ENCODE measurements at regions not wholly inside any gene's neighbourhood (a gene's known extent, or its start where the extent isn't known, plus 50 kb on each side); places are given as distances from the start of the nearest gene placed in this dataset.

- TF ChIP-seq, protein P1, sequence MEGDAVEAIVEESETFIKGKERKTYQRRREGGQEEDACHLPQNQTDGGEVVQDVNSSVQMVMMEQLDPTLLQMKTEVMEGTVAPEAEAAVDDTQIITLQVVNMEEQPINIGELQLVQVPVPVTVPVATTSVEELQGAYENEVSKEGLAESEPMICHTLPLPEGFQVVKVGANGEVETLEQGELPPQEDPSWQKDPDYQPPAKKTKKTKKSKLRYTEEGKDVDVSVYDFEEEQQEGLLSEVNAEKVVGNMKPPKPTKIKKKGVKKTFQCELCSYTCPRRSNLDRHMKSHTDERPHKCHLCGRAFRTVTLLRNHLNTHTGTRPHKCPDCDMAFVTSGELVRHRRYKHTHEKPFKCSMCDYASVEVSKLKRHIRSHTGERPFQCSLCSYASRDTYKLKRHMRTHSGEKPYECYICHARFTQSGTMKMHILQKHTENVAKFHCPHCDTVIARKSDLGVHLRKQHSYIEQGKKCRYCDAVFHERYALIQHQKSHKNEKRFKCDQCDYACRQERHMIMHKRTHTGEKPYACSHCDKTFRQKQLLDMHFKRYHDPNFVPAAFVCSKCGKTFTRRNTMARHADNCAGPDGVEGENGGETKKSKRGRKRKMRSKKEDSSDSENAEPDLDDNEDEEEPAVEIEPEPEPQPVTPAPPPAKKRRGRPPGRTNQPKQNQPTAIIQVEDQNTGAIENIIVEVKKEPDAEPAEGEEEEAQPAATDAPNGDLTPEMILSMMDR (conservative IDR thresholded peaks at IDR 0.05; ENCODE audit: low read depth in 2 of 2): no peak
- TF ChIP-seq EZH2phosphoT487 (IDR thresholded peaks at IDR 0.05; ENCODE audit: unreplicated experiment) (no peak), POLR2AphosphoS5 (IDR thresholded peaks at IDR 0.05; ENCODE audit: low read depth) (no peak), EZH2 (IDR thresholded peaks at IDR 0.05; ENCODE audit: low read depth, unreplicated experiment) (no peak), JUNB (IDR thresholded peaks at IDR 0.05; ENCODE audit: unreplicated experiment) (no peak), CREB1 (CRISPR knock-in tag; IDR thresholded peaks at IDR 0.05; ENCODE audit: low read depth) (no peak), NANOG (IDR thresholded peaks at IDR 0.05; ENCODE audit: borderline replicate concordance) (no peak), ZNF114 (CRISPR knock-in tag; IDR thresholded peaks at IDR 0.05) (no peak), ZNF331 (CRISPR knock-in tag; IDR thresholded peaks at IDR 0.05; ENCODE audit: low read depth) (no peak), STAT1 (IDR thresholded peaks at IDR 0.05; ENCODE audit: unreplicated experiment) (no peak)
- TF ChIP-seq, protein P2, sequence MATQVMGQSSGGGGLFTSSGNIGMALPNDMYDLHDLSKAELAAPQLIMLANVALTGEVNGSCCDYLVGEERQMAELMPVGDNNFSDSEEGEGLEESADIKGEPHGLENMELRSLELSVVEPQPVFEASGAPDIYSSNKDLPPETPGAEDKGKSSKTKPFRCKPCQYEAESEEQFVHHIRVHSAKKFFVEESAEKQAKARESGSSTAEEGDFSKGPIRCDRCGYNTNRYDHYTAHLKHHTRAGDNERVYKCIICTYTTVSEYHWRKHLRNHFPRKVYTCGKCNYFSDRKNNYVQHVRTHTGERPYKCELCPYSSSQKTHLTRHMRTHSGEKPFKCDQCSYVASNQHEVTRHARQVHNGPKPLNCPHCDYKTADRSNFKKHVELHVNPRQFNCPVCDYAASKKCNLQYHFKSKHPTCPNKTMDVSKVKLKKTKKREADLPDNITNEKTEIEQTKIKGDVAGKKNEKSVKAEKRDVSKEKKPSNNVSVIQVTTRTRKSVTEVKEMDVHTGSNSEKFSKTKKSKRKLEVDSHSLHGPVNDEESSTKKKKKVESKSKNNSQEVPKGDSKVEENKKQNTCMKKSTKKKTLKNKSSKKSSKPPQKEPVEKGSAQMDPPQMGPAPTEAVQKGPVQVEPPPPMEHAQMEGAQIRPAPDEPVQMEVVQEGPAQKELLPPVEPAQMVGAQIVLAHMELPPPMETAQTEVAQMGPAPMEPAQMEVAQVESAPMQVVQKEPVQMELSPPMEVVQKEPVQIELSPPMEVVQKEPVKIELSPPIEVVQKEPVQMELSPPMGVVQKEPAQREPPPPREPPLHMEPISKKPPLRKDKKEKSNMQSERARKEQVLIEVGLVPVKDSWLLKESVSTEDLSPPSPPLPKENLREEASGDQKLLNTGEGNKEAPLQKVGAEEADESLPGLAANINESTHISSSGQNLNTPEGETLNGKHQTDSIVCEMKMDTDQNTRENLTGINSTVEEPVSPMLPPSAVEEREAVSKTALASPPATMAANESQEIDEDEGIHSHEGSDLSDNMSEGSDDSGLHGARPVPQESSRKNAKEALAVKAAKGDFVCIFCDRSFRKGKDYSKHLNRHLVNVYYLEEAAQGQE (IDR thresholded peaks at IDR 0.05; ENCODE audit: unreplicated experiment): no peak
- TF ChIP-seq, protein P3, sequence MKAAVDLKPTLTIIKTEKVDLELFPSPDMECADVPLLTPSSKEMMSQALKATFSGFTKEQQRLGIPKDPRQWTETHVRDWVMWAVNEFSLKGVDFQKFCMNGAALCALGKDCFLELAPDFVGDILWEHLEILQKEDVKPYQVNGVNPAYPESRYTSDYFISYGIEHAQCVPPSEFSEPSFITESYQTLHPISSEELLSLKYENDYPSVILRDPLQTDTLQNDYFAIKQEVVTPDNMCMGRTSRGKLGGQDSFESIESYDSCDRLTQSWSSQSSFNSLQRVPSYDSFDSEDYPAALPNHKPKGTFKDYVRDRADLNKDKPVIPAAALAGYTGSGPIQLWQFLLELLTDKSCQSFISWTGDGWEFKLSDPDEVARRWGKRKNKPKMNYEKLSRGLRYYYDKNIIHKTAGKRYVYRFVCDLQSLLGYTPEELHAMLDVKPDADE (IDR thresholded peaks at IDR 0.05): no peak
- TF ChIP-seq, protein P4, sequence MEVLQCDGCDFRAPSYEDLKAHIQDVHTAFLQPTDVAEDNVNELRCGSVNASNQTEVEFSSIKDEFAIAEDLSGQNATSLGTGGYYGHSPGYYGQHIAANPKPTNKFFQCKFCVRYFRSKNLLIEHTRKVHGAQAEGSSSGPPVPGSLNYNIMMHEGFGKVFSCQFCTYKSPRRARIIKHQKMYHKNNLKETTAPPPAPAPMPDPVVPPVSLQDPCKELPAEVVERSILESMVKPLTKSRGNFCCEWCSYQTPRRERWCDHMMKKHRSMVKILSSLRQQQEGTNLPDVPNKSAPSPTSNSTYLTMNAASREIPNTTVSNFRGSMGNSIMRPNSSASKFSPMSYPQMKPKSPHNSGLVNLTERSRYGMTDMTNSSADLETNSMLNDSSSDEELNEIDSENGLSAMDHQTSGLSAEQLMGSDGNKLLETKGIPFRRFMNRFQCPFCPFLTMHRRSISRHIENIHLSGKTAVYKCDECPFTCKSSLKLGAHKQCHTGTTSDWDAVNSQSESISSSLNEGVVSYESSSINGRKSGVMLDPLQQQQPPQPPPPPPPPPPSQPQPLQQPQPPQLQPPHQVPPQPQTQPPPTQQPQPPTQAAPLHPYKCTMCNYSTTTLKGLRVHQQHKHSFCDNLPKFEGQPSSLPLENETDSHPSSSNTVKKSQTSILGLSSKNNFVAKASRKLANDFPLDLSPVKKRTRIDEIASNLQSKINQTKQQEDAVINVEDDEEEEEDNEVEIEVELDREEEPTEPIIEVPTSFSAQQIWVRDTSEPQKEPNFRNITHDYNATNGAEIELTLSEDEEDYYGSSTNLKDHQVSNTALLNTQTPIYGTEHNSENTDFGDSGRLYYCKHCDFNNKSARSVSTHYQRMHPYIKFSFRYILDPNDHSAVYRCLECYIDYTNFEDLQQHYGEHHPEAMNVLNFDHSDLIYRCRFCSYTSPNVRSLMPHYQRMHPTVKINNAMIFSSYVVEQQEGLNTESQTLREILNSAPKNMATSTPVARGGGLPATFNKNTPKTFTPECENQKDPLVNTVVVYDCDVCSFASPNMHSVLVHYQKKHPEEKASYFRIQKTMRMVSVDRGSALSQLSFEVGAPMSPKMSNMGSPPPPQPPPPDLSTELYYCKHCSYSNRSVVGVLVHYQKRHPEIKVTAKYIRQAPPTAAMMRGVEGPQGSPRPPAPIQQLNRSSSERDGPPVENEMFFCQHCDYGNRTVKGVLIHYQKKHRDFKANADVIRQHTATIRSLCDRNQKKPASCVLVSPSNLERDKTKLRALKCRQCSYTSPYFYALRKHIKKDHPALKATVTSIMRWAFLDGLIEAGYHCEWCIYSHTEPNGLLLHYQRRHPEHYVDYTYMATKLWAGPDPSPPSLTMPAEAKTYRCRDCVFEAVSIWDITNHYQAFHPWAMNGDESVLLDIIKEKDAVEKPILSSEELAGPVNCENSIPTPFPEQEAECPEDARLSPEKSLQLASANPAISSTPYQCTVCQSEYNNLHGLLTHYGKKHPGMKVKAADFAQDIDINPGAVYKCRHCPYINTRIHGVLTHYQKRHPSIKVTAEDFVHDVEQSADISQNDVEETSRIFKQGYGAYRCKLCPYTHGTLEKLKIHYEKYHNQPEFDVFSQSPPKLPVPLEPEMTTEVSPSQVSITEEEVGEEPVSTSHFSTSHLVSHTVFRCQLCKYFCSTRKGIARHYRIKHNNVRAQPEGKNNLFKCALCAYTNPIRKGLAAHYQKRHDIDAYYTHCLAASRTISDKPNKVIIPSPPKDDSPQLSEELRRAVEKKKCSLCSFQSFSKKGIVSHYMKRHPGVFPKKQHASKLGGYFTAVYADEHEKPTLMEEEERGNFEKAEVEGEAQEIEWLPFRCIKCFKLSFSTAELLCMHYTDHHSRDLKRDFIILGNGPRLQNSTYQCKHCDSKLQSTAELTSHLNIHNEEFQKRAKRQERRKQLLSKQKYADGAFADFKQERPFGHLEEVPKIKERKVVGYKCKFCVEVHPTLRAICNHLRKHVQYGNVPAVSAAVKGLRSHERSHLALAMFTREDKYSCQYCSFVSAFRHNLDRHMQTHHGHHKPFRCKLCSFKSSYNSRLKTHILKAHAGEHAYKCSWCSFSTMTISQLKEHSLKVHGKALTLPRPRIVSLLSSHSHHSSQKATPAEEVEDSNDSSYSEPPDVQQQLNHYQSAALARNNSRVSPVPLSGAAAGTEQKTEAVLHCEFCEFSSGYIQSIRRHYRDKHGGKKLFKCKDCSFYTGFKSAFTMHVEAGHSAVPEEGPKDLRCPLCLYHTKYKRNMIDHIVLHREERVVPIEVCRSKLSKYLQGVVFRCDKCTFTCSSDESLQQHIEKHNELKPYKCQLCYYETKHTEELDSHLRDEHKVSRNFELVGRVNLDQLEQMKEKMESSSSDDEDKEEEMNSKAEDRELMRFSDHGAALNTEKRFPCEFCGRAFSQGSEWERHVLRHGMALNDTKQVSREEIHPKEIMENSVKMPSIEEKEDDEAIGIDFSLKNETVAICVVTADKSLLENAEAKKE (CRISPR knock-in tag; IDR thresholded peaks at IDR 0.05): no peak
Observed at GRCh38 chr1:189217646-189218045, 1260.0 kb downstream of the BRINP3 start.

All from GM23338 (cell line).